Cardiac fibroblast (primary cell): ENCODE measurements at regions not wholly inside any gene's neighbourhood (a gene's known extent, or its start where the extent isn't known, plus 50 kb on each side); places are given as distances from the start of the nearest gene placed in this dataset.
A peak's percentile ranks its signal among the peaks of the same experiment; 100 is the strongest.

Source experiments
- DNase-seq, 2 donors: peaks; one replicate each; pipeline versions ENCODE4 v3.0.0 to v3.0.0-alpha.2; 2010; ENCODE audit warnings: low read depth in 2 of 2
- H3K4me3 ChIP-seq, 2 donors: replicated peaks in 1 of 2; 1 replicate in 1 of 2; 2 replicates in 1 of 2; pipeline ENCODE4 v1.5.1; 2011; ENCODE audit warnings: low read depth in 2 of 2, low read length in 2 of 2, mild to moderate bottlenecking in 2 of 2, moderate library complexity in 1 of 2
- TF ChIP-seq, protein P1 (sequence below): IDR thresholded peaks from one replicate; pipeline ENCODE4 v1.5.1; 2011; ENCODE audit warnings: low read depth, mild to moderate bottlenecking, low read length, inconsistent platforms

- peak; percentile 59 to 86 for DNase-seq
- H3K4me3 ChIP-seq = no peak overlapping the region
- TF ChIP-seq, protein P1, sequence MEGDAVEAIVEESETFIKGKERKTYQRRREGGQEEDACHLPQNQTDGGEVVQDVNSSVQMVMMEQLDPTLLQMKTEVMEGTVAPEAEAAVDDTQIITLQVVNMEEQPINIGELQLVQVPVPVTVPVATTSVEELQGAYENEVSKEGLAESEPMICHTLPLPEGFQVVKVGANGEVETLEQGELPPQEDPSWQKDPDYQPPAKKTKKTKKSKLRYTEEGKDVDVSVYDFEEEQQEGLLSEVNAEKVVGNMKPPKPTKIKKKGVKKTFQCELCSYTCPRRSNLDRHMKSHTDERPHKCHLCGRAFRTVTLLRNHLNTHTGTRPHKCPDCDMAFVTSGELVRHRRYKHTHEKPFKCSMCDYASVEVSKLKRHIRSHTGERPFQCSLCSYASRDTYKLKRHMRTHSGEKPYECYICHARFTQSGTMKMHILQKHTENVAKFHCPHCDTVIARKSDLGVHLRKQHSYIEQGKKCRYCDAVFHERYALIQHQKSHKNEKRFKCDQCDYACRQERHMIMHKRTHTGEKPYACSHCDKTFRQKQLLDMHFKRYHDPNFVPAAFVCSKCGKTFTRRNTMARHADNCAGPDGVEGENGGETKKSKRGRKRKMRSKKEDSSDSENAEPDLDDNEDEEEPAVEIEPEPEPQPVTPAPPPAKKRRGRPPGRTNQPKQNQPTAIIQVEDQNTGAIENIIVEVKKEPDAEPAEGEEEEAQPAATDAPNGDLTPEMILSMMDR = no peak
Measured at GRCh38 chr13:74710006-74710405, 575.8 kb upstream of the KLF12 start.

- H3K4me3 ChIP-seq = no peak overlapping the region
- TF ChIP-seq, protein P1 = no peak
- DNase-seq = no peak
Measured at GRCh38 chr13:74709226-74709625, 575.0 kb upstream of the KLF12 start.

DNA sequence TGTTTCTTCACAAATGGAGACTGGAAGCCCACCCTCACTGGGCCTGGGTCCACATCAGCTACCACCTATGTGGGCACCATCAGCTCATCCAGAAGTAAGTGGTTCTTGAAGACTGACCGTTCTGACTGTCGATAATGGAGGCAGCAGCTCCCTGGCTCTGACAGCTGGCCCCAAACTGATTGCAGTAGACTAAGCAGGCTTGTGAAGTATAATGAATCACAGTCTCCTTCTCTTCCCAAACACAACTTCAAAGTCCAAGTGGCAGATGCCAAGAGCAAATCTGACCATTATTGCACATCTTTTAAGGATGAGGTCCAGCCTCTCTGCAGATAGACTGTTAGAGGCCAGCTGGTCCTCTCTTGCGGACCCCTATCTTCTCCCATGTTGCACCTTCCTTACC is 574.4 kb upstream of the KLF12 start:
- TF ChIP-seq, protein P1 = no peak
- peak in 1 of 2 donors; percentile 14 for DNase-seq

GRCh38 chr13:74707291-74707690 is 573.1 kb upstream of the KLF12 start:
- no peak overlapping the region for H3K4me3 ChIP-seq
- no peak for DNase-seq
- TF ChIP-seq, protein P1 = no peak

More for the DNA sequence above, 574.4 kb upstream of the KLF12 start:
- no peak overlapping the region for H3K4me3 ChIP-seq

- H3K4me3 ChIP-seq = no peak overlapping the region
Measured at GRCh38 chr13:74706801-74707200, 572.6 kb upstream of the KLF12 start.

DNA sequence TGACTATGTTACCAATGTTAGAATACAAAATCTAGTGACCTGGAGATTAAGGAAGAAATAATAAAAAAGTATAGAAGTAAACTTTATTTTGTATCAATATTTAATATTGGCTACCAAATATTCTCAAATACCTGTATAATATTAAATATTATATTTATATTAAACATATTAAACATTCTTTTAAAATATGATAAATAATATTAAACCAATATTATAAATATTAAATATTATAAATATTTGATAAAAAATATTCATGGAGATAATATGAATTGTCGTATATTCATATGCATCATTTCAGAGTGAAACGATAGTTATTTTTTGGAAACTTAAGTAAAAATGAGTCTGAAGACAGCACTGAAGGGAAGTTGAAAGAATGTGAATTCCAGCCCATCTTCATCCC is 571.2 kb upstream of the KLF12 start:
- H3K4me3 ChIP-seq = no peak overlapping the region
- TF ChIP-seq, protein P1 = no peak
- DNase-seq = no peak

More at GRCh38 chr13:74706801-74707200, 572.6 kb upstream of the KLF12 start:
- TF ChIP-seq, protein P1 = no peak
- DNase-seq = no peak

DNA sequence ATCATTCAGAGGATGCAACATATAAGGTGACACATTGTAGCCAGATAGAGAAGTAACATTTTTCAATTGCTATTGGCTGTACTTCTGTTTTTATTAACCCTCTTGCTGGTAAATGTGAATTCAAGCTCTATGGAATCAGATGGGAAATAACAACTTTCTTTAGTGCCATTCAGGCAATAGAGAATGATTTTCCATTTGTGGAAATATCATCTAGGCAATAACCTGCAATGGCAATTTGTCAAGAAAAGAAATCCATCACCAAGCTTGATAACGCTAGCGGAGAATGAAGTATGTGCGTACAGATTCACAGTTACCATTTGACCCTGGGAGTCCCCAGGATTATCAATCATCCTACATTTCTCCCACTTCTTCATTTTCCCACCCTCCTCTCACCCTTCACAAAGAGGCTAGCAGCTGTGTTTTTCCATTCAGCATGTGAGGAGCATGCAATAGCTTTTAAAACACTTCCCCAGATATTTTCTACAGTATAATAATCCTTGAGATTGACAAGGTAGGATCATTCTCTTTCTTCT is 569.7 kb upstream of the KLF12 start:
- DNase-seq = no peak
- H3K4me3 ChIP-seq = no peak overlapping the region
- TF ChIP-seq, protein P1 = no peak
